ENCODE measurements at regions not wholly inside any gene's neighbourhood (a gene's known extent, or its start where the extent isn't known, plus 50 kb on each side); places are given as distances from the start of the nearest gene placed in this dataset.
"Not testable (repeated sequence)": the region's sequence is repeated elsewhere in the genome, so short reads cannot be mapped to it uniquely, and the experiment has no call there.

DNA sequence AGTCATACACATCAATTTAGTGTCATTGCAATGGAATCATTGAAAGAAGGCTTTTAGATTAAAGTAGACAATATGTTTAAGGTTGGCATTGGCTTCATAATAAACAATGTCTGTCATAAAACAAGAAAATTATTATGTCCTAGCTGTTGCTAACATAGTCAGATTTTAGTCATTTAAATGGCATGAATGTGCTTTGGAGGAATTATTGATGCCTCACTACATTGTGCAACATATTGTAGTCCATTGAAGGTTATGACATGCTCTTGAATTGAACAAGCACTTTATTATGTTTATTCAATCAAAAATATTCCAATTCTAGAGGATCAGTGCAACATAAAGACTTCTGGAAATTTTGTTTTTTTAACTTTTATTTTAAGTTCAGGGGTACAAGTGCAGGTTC, 489.8 kb upstream of the AMOT start:
- no peak for DNase-seq (ENCODE audit: low spot score)

DNA sequence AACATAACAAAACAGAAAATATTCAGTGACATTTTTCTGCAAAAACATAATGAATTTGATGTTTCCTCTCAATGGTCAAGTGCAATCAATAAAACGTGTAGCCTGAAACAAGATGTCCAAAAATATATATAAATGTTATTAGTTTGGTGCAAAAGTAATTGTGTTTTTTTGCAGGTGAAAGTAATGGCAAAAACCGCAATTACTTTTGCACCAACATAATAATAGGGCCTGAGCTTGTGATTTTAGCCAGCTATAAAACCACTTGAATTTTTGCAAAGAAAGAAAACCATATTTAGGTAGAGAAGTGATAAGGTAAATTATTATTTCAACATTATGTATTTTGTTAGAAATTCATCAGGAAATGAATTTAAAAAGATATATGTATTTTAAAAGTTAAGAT, 475.3 kb upstream of the AMOT start:
- no peak for DNase-seq (ENCODE audit: low spot score)

DNA sequence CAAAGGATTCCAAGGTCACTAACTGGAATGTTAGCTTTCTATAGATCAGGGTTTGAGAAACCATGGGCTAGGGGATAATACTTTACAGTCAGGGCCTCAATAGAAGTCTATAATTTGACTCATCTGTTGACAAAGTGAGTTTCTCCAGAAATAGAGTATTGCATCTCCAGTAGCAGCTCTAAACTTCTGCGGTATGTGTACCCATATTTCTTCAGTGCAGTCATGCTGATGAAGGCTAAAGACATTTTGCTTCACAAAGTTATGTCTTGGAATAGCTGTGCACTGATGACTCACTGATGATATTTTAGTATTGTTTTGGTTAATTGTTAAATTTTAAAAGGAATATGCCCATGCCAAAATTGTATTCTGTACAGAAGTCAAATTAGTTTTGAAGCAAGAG, 464.9 kb upstream of the AMOT start:
- DNase-seq (ENCODE audit: low spot score): peak; percentile 17

DNA sequence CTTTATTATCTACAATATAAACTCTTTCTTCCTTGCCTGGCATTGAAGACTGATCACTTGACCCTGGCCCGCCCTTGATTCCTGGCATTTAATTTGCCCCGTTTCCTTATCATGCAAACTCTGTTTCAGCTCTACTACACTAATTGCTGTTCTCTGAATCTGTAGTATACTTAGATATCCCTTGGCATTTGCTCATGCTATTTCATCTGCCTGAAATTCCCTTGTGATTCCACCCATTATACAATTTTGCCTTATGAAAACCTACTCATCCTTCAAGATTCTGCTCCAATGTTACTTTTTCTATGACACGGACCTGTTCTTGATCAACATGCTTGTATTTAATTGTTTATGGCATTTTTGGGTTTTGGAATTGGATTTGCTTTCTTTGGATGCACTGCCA, 459.9 kb upstream of the AMOT start:
- no peak for DNase-seq (ENCODE audit: low spot score)

DNA sequence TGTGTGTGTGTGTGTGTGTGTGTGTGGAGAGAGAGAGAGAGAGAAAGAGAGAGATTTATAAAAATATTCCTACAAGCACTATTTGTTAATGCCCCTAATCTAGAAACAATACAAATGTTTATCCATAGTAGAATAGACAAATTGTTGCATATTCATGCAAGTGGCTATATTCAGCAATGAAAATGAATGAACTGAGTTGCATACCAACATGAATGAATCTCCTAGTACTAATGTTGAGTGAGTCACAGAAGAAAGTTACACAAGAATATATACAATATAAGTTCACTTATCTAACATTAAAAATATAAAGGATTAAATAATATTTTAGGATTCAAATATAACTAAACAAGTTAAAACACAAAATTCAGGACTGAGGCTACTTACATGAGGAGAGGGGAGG, 456.8 kb upstream of the AMOT start:
- no peak for DNase-seq (ENCODE audit: low spot score)

DNA sequence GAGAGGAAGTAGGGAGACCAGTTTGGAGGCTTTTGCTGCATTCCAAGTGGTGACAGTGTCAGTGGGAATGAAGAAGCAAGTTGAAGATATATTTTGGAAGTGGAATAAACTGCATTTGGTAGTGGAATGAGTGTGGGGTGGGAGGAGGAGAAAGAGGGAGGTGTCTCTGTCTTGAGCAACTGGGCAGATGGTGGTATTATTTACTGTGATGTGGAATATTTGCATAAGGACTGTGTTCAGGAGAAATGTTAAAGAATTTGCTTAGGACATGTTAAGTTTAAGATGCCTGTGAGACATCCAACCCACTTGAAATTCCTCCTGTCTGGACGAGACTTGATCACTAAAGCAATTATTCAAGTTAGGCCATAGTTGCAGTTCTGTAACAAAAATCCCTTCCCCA, 448.9 kb upstream of the AMOT start:
- no peak for DNase-seq (ENCODE audit: low spot score)

DNA sequence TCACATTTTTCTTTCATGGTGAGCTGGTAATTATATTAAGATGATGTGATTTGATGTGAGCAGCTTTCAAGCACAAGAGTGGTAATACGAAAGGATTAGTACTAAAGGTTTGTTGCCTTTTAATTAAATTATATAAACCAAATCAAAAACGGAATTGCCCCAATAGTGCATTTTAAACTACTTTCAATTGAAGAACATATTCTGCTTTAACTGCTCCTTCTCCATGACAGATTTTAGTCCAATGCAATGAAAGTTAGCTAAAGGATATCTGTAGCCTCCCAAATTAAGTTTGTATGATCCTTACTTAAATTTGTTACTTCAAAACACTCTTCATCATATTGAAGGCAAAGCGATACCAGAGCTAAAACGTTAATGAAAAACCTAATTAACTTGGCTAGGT, 447.1 kb upstream of the AMOT start:
- DNase-seq (ENCODE audit: low spot score): no peak

DNA sequence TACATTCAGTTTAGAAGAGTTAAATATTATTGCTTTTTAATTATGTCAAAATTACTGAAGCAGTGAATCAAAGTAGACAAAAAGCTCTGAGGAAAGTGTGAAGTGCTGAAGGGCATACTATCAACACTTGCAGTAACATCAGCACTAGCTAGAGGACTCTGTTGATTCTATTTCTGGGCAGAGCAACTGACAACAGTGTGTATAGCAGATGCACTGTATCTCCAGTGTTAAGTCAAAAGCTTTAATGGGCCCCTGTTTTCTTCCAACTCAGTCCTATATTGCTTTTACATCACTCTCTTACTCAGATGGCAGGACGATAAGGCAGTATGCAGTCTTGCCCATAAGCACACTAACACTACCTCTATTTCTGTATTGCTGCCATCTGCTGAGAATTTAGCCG, 435.2 kb upstream of the AMOT start:
- no peak for DNase-seq (ENCODE audit: low spot score)

DNA sequence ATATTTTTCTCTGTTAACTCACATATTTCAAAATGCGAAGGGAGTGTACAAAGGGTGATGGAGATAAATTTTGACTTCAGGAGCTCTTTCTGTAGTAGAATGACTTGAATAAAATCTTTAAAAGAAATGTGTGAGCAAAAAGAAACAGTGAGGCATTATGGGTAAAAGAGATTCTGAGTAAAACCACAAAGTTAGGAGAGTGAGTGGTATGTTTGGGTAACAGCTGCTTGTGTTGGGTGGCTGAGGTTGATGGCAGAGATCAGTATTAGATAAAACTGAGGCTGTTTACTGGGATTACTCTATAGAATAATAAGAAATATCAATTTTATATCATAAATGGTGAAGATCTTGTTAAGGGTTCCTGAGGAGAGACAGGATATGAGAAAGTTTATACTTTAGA, 434.2 kb upstream of the AMOT start:
- DNase-seq (ENCODE audit: low spot score): no peak

DNA sequence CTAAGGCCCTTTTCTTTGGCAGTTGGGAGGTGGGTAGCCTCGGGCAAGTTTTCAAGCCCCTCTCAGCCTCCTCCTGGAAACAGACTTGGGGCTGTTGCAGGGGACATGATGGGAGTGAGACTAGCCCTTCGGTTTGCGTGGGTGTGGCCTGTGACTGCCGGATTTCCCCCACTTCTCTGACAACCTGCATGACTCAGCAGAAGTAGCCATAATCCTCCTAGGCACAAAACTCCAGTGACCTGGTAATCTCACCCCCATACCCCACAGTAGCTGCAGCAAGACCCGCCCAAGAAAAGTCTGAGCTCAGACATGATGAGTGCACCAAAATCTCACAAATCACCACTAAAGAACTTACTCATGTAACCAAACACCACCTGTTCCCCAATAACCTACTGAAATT, 433.7 kb upstream of the AMOT start:
- no peak for DNase-seq (ENCODE audit: low spot score)

DNA sequence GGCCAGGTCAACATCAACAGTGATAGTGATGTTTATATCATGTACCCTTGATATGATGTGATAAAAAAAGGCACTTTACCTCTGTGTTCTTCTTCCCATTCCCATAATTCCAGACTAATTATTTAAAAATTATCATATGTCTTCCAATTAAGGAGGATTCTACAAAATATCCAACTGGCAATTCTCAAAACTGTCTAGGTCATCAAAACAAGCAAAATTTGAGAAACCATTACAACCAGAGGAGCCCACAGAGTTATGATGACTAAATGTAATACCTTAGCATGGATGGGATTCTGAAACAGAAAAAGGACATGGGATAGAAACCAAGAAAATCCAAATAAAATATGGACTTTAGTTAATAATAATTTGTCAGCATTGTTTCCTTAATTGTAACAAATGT, 428.6 kb upstream of the AMOT start:
- DNase-seq (ENCODE audit: low spot score): no peak

DNA sequence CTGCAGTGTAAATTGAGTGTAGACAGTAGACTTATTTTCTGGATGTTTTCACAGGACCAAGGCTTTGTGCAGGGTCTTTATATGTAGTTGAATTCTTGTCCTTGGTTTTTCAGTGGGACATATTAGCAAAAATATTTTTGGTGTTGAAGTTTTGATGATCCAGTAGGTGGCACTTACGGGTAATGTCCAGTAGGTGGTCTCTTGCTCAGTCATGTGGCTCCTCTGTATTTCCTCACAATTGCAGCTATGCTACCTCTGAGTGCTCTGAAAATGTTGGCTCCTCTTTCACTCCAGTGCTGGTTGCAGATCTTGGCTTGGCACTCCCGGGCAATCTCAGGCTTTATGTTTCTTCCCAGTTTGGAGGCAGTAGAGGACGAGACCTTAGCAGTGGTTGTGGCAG, 419.8 kb upstream of the AMOT start:
- DNase-seq (ENCODE audit: low spot score): no peak

DNA sequence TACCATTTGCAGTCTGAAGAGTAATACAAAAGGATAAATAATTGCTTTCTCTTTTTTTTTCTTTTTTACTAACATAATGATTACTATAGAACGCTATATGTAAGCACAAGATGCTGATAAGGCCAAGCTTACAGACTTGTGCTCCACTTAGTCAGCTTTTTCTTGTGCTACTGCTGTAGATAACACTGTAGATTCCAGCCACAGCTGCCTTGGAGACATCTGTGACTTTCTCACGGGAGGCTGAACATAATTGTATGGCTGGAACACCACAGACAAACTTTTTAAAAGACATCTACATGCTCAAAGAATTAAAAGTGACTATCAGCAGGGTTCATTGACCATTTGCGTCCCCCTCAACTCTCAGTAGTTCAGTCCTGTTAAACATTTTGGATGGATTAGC, 381.7 kb upstream of the AMOT start:
- DNase-seq (ENCODE audit: low spot score): no peak

DNA sequence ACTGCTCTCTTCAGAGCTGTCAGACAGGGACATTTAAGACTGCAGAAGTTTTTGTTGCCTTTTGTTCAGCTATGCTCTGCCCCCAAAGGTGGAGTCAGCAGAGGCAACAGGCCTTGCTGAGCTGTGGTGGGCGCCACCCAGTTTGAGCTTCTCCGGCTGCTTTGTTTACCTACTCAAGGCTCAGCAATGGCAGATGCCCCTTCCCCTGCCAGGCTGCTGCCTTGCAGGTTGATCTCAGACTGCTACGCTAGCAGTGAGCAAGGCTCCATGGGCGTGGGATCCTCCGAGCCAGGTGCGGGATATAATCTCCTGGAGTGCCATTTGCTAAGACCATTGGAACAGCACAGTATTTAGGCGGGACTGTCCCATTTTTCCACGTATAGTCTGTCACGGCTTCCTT, 371.4 kb upstream of the AMOT start:
- no peak for DNase-seq (ENCODE audit: low spot score)

DNA sequence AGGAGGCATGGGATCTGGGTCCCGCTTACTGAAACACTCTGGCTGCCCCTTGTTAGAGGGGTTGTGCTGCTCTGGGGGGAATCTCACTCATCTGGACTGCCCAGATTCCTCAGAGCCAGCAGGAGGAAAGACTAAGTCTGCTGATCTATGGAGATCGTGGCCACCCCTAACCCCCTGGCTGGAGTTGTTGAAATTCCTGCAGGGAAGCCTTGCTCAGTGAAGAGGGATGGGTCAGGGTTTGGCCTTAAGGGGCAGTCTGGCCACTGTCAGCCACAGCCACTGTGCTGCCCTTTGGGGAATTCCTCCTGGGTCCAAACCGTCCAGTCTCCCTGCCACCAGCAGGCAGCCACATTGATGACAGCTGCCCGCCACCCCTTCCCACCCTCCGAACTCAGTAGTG, 362.0 kb upstream of the AMOT start:
- no peak for DNase-seq (ENCODE audit: low spot score)

DNA sequence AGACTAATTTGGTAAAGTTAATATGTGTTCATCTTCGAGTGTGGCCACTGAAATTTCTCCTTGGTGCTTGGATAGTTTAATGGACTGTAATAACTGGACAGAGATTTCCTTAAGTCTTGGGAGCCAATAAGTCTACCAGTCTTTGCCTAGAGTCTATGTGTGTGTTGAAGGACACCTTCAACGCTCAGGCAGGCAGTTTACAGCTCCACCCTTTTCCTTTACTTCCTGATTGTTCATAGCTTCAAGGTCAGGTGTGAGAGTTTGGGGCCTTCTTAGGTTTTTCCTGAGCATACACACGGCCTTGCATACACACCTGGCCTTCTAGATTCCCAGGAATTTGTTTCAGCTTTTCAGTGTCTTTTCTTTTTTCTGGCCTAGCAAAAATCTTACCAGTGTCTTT, 355.3 kb upstream of the AMOT start:
- no peak for DNase-seq (ENCODE audit: low spot score)

DNA sequence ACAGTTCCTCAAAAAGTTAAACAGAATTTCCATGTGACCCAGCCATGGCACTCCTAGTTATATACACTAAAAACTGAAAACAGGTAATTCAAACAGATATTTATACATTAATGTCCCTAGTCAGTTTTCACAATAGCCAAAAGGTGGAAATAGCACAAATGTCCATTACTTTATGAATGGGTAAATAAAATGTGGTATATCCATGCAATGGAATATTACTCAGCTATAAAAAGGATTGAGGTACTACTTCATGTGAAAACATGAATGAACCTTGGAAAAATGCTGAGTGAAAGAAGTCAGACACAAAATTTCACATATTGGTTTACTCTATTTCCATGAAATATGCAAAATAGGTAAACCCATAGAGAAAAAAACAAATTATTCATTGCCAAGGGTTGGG, 351.8 kb upstream of the AMOT start:
- DNase-seq (ENCODE audit: low spot score): no peak

DNA sequence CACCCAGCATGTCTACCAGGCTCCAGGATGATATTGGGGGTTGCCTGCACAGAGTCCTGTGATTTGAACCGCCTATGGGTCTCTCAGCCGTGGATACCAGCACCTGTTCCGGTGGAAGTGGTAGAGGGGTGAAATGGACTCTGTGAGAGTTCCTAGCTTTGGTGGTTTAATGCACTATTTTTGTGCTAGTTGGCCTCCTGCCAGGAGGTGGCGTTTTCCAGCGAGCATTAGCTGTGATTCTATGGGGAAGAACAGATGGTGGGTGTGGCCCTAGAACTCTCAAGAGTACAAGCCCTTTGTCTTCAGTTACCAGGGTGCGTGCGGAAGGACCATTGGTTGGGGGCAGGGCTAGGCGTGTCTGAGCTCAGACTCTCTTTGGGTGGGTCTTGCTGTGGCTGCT, 316.9 kb upstream of the AMOT start:
- no peak for DNase-seq (ENCODE audit: low spot score)

DNA sequence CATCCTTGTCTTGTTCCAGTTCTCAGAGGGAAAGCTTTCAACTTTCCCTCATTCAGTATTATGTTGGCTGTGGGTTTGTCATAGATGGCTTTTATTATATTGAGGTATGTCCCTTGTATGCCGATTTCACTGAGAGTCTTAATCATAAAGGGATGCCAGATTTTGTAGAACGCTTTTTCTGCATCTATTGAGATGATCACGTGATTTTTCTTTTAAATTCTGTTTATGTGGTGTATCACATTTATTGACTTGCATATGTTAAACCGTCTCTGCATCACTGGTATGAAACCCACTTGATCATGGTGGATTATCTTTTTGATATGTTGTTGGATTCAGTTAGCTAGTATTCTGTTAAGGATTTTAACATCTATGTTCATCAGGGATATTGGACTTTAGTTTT, 313.7 kb upstream of the AMOT start:
- not testable (repeated sequence) for DNase-seq (ENCODE audit: low spot score)

DNA sequence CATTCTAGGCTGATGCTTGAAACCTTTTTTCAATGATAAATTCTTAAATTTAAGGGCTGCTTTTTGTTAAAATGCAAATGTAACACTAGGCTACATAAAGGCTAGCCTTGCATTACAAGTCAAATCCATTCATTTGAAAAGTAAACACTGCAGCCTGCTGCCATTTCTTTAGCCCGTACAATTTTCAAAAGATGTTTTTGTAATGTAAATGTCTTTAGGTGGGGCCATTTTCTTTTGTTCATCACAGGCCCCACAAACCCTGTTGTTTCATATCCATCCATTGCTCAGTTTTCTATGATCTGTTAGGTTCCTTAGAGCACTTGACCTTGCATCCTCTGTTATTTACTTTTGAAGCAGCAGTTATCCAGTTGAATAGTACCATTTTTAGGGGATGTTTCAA, 296.2 kb upstream of the AMOT start:
- no peak for DNase-seq (ENCODE audit: low spot score)

DNA sequence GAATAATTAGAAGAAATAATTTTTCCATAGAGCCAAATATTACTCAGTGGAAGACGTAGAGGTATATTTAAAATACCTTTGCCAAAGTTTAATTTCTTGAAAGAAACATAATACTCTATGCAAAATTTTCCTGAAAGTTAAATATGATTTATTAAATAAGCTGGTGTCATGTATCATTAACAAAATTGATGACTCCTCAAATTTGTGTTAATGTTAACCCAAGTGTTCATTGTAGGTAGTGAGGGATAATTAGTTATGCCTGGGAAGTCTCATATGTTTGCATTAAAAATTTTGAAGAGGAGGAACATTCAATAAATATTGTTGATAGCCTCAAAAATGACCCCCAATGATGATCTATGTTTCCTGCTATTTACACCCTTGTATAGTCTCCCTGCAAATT, 292.7 kb upstream of the AMOT start:
- no peak for DNase-seq (ENCODE audit: low spot score)

DNA sequence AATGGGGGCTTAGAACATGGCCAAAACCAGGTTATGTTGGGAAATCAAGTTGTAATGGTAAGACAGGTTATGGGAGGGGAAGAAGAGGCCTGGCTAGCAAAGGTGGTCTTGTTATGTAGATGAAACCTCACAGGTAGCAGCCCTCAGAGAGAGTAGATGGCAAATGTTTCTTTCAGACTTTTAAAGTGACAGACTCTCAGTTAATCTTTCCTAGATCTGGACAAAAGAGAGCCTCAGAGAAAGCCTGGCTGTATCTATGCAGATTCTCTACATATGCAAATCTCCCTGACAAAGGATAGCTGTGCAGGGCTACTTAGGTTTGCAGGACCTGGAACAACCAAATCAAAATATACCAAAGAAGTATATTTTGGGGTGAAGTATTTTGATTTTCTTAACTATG, 284.1 kb upstream of the AMOT start:
- DNase-seq (ENCODE audit: low spot score): no peak

DNA sequence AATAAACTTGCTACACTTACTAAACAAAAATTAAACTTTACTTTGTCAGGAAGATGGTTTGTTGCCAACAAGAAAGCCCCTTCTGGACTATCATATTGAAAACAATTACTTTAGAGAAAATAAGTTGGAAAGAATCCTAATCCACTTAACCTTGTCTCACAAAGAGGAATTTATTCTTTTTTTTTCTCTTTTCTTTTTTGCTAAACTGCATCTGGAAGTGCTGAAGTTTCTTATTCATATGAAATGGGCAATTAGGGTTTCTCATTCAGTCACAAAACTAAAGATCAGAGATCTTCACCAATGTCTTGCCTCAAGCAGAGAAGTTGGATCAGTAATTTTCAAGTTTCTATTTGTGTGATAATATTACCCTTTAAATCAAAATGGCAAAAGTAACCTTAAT, 234.9 kb upstream of the AMOT start:
- DNase-seq (ENCODE audit: low spot score): no peak

DNA sequence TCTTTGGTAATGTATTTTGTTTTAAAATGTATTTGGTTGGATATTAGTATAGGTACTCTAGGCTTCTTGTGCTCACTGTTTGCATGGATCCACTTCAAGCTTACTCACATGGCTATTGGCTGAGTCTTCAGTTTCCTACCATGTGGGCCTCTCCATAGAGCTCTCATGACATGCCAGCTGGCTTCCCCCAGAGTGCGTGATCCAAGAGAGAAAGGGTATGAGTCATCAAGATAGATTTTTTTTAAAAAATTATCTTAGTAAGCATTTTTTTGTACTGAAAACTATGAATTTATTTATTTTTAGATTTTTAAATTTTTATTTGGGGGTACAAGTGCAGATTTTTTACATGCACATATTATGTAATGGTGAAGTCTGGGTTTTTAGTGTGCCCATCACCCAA, 219.1 kb upstream of the AMOT start:
- DNase-seq (ENCODE audit: low spot score): no peak

DNA sequence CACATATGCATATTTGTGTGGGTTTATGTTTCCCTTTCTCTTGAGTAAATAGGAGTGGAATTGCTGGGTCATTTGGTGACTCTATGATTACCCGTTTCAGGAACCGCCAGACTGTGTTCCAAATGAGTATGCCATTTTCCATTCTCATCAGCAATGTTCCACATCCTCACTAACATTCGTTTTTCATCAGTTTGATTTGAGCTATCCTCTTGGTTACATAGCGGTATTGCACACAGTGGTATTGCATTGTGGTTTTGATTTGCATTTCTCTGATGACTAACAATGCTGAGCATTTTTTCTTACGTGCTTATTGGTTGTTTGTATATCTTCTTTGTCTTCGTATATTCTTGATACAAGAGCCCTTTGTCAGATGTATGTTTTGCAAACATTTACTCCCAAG, 218.0 kb upstream of the AMOT start:
- no peak for DNase-seq (ENCODE audit: low spot score)

DNA sequence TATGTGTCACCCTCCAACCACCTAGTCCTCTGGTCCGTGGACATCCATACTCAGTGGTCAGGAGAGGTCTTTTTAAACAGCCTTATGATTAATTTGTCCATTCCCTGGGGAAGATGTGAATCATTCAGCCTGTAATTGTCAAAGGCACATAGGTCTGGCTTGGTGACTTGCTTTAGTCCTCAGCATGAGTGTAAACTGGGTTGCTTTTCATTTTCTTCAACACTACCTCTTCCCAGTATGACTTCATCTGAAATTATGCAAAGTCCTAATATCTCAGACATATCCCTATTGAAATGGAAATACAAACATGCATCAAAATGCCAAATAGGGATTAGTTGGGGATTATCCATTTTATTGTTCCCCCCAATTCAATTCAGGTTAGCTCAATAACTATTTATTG, 208.3 kb upstream of the AMOT start:
- DNase-seq (ENCODE audit: low spot score): no peak
